GM13976 (cell line): ENCODE measurements at regions not wholly inside any gene's neighbourhood (a gene's known extent, or its start where the extent isn't known, plus 50 kb on each side); places are given as distances from the start of the nearest gene placed in this dataset.

Experiments
- DNase-seq: peaks from one replicate; pipeline ENCODE4 v3.0.0; 2012; ENCODE audit warnings: low spot score
- in situ Hi-C: fragments of 300-500 bp; cut with MboI; formaldehyde crosslinking; loops from one replicate; pipeline ENCODE4 v1.12.0; 2022; ENCODE audit warnings: low sequenced_read_pairs, mixed read lengths, inconsistent platforms; ENCODE audit not compliant: unreplicated experiment
- TF ChIP-seq, protein P1 (sequence below): IDR thresholded peaks from 2 replicates; pipeline ENCODE4 v1.5.1; 2012; ENCODE audit warnings: borderline replicate concordance, mild to moderate bottlenecking; ENCODE audit not compliant: insufficient read depth; ENCODE audit errors: extremely low read depth, missing control alignments, control extremely low read depth

DNA sequence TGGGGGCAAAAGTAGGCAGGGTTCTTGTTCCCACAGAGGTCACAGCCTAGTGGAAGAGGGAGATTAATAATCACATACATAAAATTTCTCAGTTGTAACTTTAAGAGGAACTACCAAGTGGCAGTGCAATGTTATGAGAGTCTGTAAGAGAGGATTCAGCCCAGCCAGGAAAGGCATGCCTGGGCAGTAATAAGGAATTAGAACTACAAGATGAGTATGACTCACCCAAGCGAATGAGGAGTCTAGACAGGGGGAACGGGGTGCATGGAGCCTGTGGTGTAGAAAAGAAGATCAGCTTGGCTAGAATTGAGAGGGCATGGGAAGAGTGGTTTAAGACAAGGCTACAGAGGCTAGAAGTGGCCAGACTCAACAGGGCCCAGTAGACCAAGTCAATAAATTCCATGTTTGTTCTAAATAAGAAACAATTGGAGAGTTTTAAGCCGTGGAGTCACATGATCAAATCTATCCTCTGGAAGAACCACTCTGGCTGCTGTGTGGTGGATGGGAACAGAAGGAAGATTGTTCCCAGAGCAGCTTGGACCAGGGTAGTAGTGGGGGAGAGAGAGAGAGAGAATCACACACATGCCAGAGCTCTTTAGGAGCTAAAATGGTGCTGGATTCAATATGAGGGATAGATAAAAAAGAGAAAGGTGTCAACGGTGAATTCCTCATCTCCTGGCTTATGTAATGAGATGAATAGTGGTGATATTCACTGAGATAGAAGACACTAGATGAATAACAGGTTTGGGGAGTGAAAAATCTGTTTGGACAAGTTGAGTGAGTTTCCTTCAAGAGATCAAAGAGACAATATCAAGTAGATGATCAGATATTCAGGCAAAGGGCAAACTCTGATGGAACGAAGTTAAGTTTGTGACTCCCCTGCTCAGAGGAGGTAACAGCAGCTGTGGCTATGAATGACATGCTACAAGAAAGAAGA is 265.1 kb downstream of the FGFR2 start:
- in situ Hi-C loops, result no loop called here

DNA sequence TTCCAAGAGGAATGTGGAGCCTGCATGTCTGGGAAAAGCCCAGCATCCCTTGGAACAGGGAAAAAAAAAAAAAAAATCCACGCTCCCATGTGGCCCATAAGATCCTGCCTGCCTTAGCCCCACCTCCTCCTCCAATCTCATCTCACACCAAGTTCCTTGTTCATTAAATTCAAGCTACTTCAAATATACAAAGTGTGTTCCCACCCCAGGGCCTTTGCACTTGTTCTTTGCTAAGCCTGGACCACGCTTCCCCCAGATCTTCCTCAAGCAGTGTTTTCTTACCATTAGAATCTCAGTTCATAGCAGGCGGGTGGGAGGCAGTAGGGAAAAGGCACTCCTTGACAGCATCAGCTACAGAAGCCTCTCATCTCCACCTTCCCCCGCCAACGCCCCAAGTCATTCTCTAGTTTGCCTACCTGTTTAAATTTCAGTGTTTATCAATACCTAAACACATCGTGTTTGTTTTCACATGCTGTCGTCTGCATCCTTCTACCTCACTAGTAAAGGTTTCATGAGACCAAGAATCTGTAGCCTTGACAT is 262.8 kb downstream of the FGFR2 start:
- in situ Hi-C loops, result no loop called here
- no peak for DNase-seq
- TF ChIP-seq, protein P1, sequence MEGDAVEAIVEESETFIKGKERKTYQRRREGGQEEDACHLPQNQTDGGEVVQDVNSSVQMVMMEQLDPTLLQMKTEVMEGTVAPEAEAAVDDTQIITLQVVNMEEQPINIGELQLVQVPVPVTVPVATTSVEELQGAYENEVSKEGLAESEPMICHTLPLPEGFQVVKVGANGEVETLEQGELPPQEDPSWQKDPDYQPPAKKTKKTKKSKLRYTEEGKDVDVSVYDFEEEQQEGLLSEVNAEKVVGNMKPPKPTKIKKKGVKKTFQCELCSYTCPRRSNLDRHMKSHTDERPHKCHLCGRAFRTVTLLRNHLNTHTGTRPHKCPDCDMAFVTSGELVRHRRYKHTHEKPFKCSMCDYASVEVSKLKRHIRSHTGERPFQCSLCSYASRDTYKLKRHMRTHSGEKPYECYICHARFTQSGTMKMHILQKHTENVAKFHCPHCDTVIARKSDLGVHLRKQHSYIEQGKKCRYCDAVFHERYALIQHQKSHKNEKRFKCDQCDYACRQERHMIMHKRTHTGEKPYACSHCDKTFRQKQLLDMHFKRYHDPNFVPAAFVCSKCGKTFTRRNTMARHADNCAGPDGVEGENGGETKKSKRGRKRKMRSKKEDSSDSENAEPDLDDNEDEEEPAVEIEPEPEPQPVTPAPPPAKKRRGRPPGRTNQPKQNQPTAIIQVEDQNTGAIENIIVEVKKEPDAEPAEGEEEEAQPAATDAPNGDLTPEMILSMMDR, result no peak

More for the DNA sequence above, 265.1 kb downstream of the FGFR2 start:
- TF ChIP-seq, protein P1, result no peak
- no peak for DNase-seq

DNA sequence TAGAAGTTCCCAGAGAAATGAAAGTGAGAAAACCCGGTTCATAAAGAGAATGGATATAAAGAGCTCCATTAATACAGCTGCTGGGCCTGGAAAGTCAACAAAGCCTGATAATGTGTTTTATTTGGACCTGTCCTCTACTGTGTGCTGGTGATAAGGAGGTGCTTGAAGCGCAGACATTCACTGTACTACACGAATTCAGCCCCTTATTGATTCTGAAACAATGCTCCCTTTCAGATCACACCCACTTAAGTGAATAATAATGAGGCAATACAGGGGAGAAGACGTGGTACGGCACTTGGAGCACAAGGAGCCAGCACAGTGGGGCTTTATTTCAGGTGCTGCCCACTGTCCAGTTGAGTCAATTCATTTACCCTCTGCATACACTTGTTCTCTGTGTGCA is 260.8 kb downstream of the FGFR2 start:
- in situ Hi-C loops, result no loop called here
- DNase-seq, result no peak
- TF ChIP-seq, protein P1, result no peak

DNA sequence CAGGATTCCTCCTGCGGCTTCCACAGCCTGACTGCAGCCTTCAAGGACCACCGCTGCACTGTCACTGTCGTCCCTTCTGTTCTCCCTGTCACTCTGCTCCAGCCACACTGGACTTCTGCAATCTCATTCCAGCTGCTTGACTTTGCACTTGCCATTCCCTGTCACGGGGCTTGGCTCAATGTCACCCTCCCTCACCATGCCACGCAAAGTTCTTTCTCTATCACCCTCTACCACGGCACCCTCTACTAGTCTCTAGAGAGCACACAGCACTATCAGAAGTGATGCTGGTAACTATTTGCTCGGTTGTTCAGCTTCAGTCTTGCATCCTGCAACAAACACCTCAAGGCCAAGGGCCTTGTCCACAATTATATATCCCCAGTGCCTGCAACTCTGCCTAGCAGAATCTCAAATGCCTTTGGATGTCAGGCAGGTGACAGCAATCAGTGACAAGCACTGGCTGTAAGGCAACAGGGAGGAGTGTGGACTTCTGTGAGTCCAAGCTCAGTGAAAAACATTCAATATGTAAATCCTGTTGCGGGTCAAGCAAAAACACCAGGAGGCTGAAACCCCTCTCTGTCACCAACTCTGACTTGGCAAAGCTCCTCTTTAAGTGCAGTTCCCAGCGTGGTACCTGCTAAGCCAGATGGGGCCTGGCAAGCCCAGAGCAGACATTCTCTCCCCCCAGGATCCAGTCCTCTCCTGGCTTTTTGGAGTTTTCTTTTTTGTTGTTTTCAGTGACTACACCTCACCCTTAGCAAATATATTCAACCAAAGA is 259.9 kb downstream of the FGFR2 start:
- DNase-seq, result no peak
- in situ Hi-C loops, result no loop called here
- TF ChIP-seq, protein P1, result no peak

DNA sequence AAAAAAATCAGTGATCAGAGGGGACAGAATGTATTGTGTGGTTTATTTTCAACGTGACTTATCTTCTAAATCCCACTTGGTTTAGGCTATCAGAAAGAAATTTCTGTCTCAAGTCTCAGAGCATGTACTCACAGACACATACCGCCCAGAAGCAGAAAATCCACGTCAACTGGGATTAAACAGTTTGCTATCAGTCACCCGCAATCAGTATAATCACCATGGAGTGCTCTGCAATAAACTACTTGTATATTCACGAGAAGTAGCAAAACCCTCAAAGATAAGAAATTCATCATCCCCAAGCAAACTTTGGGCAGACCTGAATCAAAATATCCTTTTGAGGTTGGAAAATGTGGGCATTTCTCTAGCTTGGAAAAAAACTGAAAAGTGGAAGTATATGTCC is 259.1 kb downstream of the FGFR2 start:
- in situ Hi-C loops, result no loop called here
- no peak for DNase-seq

More for the DNA sequence above, 259.1 kb downstream of the FGFR2 start:
- TF ChIP-seq, protein P1, result no peak
